GM19452 (cell line): ENCODE measurements at regions not wholly inside any gene's neighbourhood (a gene's known extent, or its start where the extent isn't known, plus 50 kb on each side); places are given as distances from the start of the nearest gene placed in this dataset.
"Not testable (repeated sequence)": the region's sequence is repeated elsewhere in the genome, so short reads cannot be mapped to it uniquely, and the experiment has no call there.

Experiments used
- ATAC-seq: cut with Tn5 transposase; IDR thresholded peaks from one replicate; pipeline ENCODE4 v1.9.1; 2021; ENCODE audit not compliant: unreplicated experiment

- no peak for ATAC-seq
These were observed 215.1 kb upstream of the SPRY2 start for GRCh38 chr13:80555796-80556678.

DNA sequence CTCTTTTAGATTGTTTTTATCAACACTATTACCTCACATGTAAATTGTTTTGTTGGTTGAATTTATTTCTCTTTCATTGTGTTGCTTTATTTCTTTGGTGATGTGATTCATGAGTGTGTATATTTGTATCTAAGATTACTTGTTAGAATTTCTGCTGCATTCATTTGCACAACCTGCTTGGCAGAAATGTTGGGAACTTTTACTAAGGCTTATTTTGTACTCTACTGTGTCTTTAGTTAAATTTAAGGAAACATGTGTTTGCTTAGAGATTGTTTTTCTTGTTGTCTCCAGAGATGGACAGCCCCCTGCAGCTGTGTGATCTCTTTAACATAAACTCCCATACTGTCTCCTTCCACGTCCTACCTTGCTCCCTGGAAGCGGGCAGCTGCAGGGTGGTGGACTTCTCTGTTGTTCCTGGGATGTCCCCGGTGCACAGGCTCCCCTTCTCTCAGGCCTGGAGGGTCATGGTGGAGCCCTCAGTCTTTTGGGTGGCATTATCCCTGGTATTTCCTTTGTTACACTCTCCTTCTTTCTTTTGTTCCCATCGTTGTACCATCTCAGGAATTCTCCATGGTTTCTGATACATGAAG, 212.0 kb upstream of the SPRY2 start:
- no peak for ATAC-seq

GRCh38 chr13:80551650-80552497, 210.9 kb upstream of the SPRY2 start:
- no peak for ATAC-seq

DNA sequence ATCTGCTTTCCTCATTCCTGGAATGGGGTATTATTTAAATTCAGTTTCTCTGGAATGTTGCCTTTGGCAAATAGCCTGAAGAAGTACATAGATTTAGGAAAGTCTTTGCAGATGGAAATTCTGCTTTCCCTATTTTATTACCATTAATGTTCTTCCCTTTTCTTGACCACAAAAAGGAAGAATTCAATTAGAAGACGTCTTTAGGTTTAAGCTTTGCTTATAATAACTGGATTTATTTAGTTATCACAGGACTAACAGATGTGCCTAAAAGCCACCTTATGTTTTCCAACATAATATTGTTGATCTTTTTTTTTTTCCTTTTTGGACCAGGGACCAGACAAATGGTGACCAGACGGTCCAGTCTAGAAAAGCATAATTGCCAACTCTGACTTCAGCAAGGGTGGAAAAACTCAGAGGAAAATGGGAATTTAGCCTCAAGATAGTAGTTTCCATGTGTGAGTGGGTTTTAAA, 210.1 kb upstream of the SPRY2 start:
- ATAC-seq, result no peak

DNA sequence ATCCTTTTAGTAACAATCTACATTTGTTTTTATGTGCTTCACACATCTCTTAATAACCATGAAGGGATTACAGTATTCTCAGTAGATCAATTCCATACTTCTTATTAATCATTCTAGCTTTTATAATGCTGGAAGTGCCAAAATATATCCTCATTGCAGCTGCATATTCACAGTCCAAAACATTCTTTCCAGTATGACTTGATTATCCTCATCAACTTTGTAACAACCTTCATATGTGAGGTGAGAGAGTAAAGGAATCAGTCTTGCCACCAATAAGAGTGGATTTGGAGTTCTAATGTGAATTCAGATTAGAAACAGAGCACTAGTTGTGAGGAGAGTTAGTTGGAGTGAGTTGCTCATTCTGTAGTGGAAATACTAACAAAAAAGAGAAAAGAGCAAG, 208.0 kb upstream of the SPRY2 start:
- ATAC-seq, result no peak

GRCh38 chr13:80547885-80548825, 207.2 kb upstream of the SPRY2 start:
- no peak for ATAC-seq

GRCh38 chr13:80547341-80547740, 206.4 kb upstream of the SPRY2 start:
- no peak for ATAC-seq

- no peak for ATAC-seq
These were observed 192.2 kb upstream of the SPRY2 start for GRCh38 chr13:80533175-80533574.

- no peak for ATAC-seq
These were observed 190.0 kb upstream of the SPRY2 start for GRCh38 chr13:80530902-80531301.

DNA sequence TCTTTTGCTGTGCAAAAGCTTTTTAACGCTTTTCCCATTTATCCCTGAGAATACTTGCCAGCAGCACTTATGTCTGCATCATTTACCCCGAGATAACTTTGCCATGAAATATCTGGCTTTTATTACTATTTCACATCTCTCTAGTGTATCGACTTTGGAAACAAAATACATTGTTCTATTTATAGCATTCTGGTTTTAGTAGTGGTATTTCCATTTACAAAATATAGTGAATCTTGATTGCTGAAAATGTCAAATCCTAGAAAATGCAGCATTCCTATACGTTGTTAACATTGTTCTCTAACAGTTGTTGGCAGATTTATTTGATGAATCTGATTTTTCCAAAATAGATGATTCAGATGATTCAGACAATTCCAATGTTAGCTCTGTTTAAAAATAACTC, 189.3 kb upstream of the SPRY2 start:
- ATAC-seq, result no peak

- no peak for ATAC-seq
These were observed 188.8 kb upstream of the SPRY2 start for GRCh38 chr13:80529734-80530133.

- ATAC-seq, result no peak
These were observed 187.8 kb upstream of the SPRY2 start for GRCh38 chr13:80528733-80529132.

GRCh38 chr13:80527400-80527799, 186.5 kb upstream of the SPRY2 start:
- no peak for ATAC-seq

GRCh38 chr13:80524447-80525215, 183.7 kb upstream of the SPRY2 start:
- ATAC-seq, result no peak

DNA sequence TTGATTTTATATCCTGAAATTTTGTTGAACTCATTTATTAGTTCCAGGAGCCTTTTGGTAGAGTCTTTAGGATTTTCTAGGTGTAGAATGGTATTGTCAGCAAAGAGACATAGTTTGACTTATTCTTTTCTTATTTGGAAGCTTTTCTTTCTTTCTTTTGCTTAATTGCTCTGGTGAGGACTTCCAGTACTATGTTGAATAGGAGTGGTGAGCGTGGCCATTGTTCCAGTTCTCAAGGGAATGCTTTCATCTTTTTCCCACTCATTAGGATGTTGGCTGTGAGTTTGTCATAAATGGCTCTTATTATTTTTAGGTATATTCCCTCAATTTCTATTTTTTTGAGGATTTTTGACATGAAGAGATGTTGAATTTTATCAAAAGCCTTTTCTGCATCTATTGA, 182.2 kb upstream of the SPRY2 start:
- ATAC-seq, result no peak

- ATAC-seq, result not testable (repeated sequence)
These were observed 181.5 kb upstream of the SPRY2 start for GRCh38 chr13:80522463-80522862.

DNA sequence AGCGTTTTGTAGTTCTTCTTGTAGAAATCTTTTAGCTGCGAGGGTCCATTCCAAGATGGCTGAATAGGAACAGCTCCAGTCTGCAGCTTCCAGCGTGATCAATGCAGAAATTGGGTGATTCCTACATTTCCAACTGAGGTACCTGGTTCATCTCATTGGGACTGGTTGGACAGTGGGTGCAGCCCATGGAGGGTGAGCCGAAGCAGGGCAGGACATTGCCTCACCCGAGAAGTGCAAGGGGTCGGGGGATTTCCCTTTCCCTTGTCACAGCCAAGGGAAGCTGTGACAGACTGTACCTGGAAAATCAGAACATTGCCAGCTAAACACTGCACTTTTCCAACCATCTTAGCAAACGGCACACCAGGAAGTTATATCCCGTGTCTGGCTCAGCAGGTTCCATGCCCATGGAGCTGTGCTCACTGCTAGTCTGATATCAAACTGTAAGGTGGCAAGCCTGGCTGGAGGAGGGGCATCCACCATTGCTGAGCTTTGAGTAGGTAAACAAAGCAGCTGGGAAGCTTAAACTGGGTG, 176.0 kb upstream of the SPRY2 start:
- no peak for ATAC-seq

DNA sequence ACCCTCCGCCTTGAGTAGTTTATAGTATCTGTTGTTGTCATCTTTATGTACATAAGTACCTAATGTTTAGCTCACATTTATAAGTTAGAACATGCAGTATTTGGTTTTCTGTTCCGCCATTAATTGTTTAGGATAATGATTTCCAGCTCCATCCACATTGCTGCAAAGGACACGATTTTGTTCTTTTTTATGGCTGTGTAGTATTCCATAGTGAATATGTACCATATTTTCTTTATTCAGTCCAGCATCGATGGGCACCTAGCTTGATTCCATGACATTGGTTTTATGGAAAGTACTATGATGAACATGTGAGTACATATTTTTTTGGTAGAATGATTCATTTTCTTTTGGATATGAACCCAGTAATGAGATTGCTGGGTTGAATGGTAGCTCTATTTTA, 174.4 kb upstream of the SPRY2 start:
- no peak for ATAC-seq

- ATAC-seq, result no peak
These were observed 172.3 kb upstream of the SPRY2 start for GRCh38 chr13:80513196-80513595.
